HG03354 (cell line): ENCODE measurements at regions not wholly inside any gene's neighbourhood (a gene's known extent, or its start where the extent isn't known, plus 50 kb on each side); places are given as distances from the start of the nearest gene placed in this dataset.
A peak's percentile ranks its signal among the peaks of the same experiment; 100 is the strongest.

Experiments used
- ATAC-seq: cut with Tn5 transposase; IDR thresholded peaks from one replicate; pipeline ENCODE4 v1.9.1; 2021; ENCODE audit warnings: mild to moderate bottlenecking; ENCODE audit not compliant: unreplicated experiment, poor library complexity, severe bottlenecking

GRCh38 chr10:92747066-92747465, 57.3 kb downstream of the HHEX start:
- ATAC-seq = no peak

GRCh38 chr10:92747600-92747999, 57.8 kb downstream of the HHEX start:
- ATAC-seq = no peak

- no peak for ATAC-seq
Observed at GRCh38 chr10:92750791-92751533, 61.2 kb downstream of the HHEX start.

GRCh38 chr10:92751534-92751811, 61.7 kb downstream of the HHEX start:
- ATAC-seq = no peak

- ATAC-seq = no peak
Observed at GRCh38 chr10:92751827-92752226, 62.1 kb downstream of the HHEX start.

- ATAC-seq = no peak
Observed at GRCh38 chr10:92753865-92754264, 64.1 kb downstream of the HHEX start.

- no peak for ATAC-seq
Observed at GRCh38 chr10:92755725-92756124, 66.0 kb downstream of the HHEX start.

- peak; percentile 88 for ATAC-seq
Observed at GRCh38 chr10:92756201-92757065, 66.7 kb downstream of the HHEX start.

GRCh38 chr10:92757066-92757710, 67.4 kb downstream of the HHEX start:
- ATAC-seq = peak; percentile 78

GRCh38 chr10:92757711-92758104, 68.0 kb downstream of the HHEX start:
- ATAC-seq = no peak

GRCh38 chr10:92758594-92758993, 68.8 kb downstream of the HHEX start:
- no peak for ATAC-seq

GRCh38 chr10:92760609-92761008, 70.9 kb downstream of the HHEX start:
- no peak for ATAC-seq

- no peak for ATAC-seq
Observed at GRCh38 chr10:92761571-92761970, 71.8 kb downstream of the HHEX start.

GRCh38 chr10:92763634-92764155, 73.9 kb downstream of the HHEX start:
- no peak for ATAC-seq

GRCh38 chr10:92766451-92766850, 76.7 kb downstream of the HHEX start:
- ATAC-seq = no peak

- no peak for ATAC-seq
Observed at GRCh38 chr10:92768104-92768503, 78.3 kb downstream of the HHEX start.

GRCh38 chr10:92773776-92774175, 74.5 kb upstream of the EXOC6 start:
- no peak for ATAC-seq

GRCh38 chr10:92778091-92778490, 70.2 kb upstream of the EXOC6 start:
- no peak for ATAC-seq

GRCh38 chr10:92785118-92785517, 63.2 kb upstream of the EXOC6 start:
- no peak for ATAC-seq

GRCh38 chr10:92787557-92788152, 60.7 kb upstream of the EXOC6 start:
- ATAC-seq = no peak
